DMS79 (cell line): ENCODE measurements at regions not wholly inside any gene's neighbourhood (a gene's known extent, or its start where the extent isn't known, plus 50 kb on each side); places are given as distances from the start of the nearest gene placed in this dataset.

Source experiments
- DNase-seq: peaks from one replicate; lab custom pipeline; 2025; lab: John Stamatoyannopoulos, UW

DNA sequence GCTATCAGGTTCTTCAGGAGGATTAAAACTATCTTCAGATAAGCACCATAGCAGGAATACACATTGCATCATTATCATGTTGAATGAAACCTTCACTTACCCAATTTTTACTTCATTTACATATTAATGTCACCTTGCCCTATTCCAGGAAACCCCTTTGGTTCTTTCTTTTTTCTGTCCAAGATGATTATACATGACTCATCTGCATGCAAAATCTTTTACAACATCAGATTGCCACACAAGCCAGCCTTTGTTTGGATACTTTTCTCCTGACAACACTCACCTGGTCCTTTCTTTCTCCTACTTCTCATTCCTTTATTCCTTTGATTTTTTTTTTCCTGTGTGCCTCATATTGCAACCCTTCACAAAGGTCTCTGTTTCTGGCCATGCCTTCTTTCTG lies 200.5 kb upstream of the POU3F2 start:
- no peak for DNase-seq

- no peak for DNase-seq
These were observed 199.8 kb upstream of the POU3F2 start for GRCh38 chr6:98634569-98634968.

- no peak for DNase-seq
These were observed 199.2 kb upstream of the POU3F2 start for GRCh38 chr6:98635191-98635590.

GRCh38 chr6:98636941-98637340 lies 197.4 kb upstream of the POU3F2 start:
- DNase-seq, result no peak

DNA sequence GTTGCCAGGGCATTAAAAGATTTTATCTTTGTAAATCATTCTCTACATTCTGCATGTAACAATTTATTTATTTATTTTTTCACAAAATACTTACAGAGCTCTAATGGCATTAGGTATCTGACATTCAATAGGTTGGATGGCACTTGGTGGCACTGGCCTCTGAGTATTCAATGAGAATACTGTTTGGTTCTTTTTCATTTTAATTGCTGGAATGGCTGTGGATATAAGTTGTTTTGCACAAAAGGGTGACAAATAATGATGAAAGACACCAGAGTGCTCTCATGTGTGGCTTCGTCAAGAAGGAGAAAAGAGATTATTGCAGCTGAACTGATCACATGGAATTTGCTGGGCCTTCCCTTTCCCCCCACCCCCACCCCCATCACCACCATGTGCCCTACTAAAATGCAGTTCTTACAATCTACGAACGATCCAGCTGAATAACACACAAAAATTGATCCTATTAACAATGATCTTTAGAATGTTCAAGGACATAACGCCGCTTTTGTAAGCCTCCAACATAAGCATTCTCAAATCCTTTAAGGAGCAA lies 195.2 kb upstream of the POU3F2 start:
- no peak for DNase-seq

GRCh38 chr6:98640366-98640765 lies 194.0 kb upstream of the POU3F2 start:
- no peak for DNase-seq

- DNase-seq, result no peak
These were observed 192.2 kb upstream of the POU3F2 start for GRCh38 chr6:98641949-98642719.

DNA sequence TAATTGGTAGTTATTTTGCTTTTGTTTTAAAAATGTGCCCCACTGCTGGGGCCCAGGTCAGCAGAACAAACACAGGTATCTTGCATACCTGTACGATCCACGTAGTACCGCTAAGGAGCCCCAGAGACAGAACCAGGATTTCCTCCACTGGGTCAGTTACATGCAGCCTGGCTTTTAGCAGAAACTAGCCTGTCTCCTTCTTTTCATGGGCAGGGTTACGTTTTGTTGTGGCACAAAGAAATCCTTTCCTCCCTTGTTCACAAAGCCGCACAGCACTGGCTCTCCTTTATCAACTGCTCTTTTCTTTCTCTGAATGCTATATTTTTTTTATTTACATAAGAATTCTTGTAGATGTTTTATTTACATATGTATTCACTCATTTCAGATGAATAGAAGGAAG lies 190.3 kb upstream of the POU3F2 start:
- no peak for DNase-seq

DNA sequence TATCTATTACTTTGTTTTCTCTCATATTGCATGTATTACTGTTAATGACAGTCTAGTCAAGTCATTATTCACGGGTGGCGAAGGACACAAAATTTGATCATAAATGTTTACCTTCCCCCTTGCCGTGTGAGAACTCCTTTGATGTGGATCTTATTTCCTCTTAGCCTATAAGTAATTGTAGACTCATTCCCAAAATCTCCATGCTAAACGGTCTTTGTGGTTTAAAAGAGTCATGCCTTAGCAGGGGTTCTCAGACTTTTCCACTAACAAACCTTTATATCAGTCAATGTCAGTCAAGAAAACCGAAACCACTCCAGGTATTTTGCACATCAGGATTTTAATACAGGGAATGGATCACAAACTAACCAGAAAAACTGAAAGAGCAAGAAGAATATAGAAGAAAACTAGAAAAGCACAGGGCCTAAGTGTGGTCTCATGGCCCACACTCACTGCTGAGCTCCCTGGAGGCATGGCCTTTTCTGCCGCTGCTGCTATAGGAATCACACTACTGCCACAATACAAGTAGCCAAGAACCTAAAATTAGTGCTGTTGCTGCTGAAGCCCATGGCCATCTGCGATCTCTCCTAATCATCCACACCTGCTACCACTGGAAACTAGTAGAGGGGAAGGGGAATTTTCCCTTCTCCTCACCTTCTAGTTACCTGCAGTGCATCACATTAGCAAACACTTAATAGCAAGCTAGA lies 186.0 kb upstream of the POU3F2 start:
- DNase-seq, result no peak

- no peak for DNase-seq
These were observed 183.4 kb upstream of the POU3F2 start for GRCh38 chr6:98650941-98651340.

GRCh38 chr6:98653179-98653578 lies 181.2 kb upstream of the POU3F2 start:
- DNase-seq, result no peak

DNA sequence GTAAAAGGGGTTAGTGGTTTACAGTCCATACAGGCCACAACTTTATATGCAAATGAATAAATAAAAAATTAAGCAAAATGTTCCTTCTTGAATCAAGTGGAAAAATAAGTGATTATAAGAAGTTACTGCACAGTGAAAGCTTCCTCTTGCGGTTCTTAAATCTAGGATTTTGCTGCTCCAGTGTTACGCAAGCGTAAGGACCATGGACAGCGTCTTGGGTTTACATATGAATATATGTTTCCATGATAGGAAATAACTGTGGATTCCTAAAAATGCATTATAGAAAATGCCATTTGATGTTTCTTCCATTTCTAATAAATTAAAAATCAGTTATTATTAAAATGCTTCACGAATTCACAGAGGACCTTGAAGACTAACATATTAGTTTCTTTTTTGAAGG lies 176.6 kb upstream of the POU3F2 start:
- DNase-seq, result no peak

DNA sequence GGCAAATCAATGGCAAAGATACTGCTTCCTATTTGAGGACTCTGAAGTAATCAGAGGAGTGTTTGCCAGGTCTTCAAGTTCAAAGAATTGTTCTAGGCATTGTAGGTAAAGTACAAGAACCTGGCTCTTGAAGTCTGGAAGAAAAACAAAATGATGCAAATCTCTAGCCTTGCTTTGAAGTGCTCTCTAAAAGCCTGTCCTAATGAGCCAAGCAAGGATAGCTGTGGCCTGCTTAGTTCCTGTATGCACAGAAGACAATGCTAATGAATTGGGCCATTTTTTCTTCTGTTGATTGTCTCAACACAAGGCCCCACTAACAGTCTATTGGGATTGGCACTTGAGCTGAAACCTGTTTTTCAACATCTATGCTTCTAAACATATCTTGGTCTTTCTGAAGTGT lies 165.0 kb upstream of the POU3F2 start:
- peak; percentile 96 for DNase-seq

- DNase-seq, result no peak
These were observed 164.2 kb upstream of the POU3F2 start for GRCh38 chr6:98670045-98670746.

GRCh38 chr6:98672681-98673475 lies 161.5 kb upstream of the POU3F2 start:
- DNase-seq, result no peak

DNA sequence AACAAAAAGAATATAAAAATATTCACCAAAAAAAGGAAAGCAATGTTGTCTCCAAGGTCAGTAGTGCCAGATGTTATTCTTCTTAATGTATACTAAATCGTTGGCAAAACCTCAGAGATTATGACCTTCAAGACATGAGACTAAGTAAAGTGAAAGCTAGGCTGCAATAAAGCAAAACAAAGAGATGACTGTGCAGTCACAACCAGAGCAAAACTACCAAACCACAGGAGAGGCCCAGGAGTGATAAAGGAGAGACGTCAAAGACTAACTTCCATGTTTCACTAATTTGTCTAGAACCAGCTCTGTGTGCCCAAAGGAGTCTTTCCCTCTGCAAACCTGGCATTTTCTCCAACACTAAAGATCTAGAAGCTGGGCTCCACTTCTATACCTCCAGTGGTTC lies 155.9 kb upstream of the POU3F2 start:
- DNase-seq, result no peak

DNA sequence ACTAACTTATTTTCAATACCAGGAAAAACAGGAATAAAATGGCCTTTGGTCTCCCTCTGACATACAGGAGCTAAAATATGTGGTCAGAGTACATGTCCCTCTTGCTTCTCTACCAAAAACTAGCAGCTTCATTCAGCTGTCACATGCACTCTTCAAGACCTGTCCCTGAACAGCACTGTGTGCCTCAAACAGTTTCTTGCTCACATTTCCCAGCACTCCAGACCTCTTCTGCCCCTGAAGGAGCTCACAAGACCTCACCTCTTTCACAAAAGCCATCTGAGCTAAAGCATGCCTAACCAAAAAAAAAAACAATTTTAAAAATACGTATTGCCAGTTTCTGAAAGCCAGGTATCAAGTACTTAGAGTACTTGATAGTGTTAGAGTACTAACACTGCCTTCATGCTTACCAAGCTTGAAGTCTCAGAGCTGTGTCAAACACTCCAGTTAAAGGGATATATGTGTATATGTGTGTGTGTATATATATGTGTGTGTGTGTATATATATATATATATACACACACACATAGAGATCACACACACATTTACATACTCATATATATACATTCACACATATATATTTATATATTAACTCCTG lies 148.3 kb upstream of the POU3F2 start:
- no peak for DNase-seq

DNA sequence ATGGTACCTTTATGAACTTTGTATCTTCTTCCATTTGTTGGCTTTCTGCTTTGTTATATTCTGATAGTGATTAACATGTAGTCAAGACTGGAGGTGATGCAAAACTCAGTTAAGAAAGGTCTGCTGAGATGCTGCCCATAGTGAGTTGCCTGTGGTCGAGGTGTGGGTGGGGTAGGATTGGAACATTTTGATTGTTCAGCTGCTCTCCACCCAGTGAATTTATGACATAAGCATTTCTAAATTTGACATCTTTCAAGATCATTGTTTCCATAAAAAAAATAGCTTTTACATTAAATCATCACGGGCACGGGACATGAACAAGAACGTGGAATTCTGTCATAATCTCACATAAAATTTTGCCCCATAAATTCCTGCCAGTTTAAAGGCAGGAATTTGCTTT lies 146.6 kb upstream of the POU3F2 start:
- DNase-seq, result no peak

GRCh38 chr6:98695091-98695801 lies 139.1 kb upstream of the POU3F2 start:
- no peak for DNase-seq

- DNase-seq, result no peak
These were observed 123.0 kb upstream of the POU3F2 start for GRCh38 chr6:98711380-98711779.

DNA sequence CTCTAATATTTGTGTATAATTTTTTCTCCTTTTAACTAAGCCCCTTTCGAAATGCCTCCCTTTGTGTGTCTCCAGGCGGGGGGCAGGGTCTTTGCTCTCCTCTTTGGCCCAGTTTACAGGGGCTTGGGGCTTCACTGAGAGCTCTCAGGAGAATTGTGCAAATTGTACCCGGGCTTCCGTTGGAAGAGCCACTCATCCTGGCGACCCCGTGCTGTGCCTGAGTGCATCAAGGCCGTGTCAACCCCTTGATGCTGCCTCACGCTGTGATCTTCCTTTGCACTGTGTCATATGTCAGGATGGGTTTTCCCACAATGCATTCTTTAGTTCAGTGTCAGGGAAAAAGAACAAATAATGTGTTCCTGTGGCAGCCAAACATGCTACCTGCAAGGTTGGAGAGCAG lies 118.0 kb upstream of the POU3F2 start:
- peak; percentile 12 for DNase-seq
